Brain microvascular endothelial cell (primary cell): ENCODE measurements at regions not wholly inside any gene's neighbourhood (a gene's known extent, or its start where the extent isn't known, plus 50 kb on each side); places are given as distances from the start of the nearest gene placed in this dataset.

ENCODE experiments used
- DNase-seq: peaks from one replicate; pipeline ENCODE4 v3.0.0-alpha.2; 2020
- H3K27ac ChIP-seq: fragments of 250-450 bp; sonication (Bioruptor Pico); 2 replicates; pipeline ENCODE4 v1.5.1; 2020; ENCODE audit warnings: mild to moderate bottlenecking, moderate library complexity
- H3K27me3 ChIP-seq: fragments of 250-450 bp; sonication (Bioruptor Pico); replicated peaks from 2 replicates; pipeline ENCODE4 v1.5.1; 2020; ENCODE audit warnings: mild to moderate bottlenecking
- H3K36me3 ChIP-seq: fragments of 250-450 bp; sonication (Bioruptor Pico); replicated peaks from 2 replicates; pipeline ENCODE4 v1.5.1; 2020; ENCODE audit warnings: mild to moderate bottlenecking
- H3K4me3 ChIP-seq: 2 replicates; pipeline ENCODE4 v1.5.1; 2011; ENCODE audit warnings: low read depth, mild to moderate bottlenecking, control low read depth, low read length, moderate library complexity
- in situ Hi-C: cut with HindIII; loops from 2 replicates; pipeline ENCODE4 v1.10.0; 2017; ENCODE audit warnings: low sequenced_read_pairs, low pct_ligation_motif_present
- TF ChIP-seq, protein P1 (sequence below): IDR thresholded peaks from 2 replicates; pipeline ENCODE4 v1.5.1; 2011; ENCODE audit warnings: low read depth, mild to moderate bottlenecking, moderate library complexity, low read length, control low read depth, inconsistent platforms; ENCODE audit errors: missing control alignments

GRCh38 chr1:194394676-194395075 lies 1208.3 kb upstream of the B3GALT2 start:
- Histone ChIP-seq H3K27ac (no peak overlapping the region), H3K27me3 (no peaks in the 10 kb centered on the region), H3K4me3 (no peak overlapping the region), H3K36me3 (no peaks in the 10 kb centered on the region)
- DNase-seq: no peak
- TF ChIP-seq, protein P1, sequence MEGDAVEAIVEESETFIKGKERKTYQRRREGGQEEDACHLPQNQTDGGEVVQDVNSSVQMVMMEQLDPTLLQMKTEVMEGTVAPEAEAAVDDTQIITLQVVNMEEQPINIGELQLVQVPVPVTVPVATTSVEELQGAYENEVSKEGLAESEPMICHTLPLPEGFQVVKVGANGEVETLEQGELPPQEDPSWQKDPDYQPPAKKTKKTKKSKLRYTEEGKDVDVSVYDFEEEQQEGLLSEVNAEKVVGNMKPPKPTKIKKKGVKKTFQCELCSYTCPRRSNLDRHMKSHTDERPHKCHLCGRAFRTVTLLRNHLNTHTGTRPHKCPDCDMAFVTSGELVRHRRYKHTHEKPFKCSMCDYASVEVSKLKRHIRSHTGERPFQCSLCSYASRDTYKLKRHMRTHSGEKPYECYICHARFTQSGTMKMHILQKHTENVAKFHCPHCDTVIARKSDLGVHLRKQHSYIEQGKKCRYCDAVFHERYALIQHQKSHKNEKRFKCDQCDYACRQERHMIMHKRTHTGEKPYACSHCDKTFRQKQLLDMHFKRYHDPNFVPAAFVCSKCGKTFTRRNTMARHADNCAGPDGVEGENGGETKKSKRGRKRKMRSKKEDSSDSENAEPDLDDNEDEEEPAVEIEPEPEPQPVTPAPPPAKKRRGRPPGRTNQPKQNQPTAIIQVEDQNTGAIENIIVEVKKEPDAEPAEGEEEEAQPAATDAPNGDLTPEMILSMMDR: no peak
- in situ Hi-C loops: no loop called here

DNA sequence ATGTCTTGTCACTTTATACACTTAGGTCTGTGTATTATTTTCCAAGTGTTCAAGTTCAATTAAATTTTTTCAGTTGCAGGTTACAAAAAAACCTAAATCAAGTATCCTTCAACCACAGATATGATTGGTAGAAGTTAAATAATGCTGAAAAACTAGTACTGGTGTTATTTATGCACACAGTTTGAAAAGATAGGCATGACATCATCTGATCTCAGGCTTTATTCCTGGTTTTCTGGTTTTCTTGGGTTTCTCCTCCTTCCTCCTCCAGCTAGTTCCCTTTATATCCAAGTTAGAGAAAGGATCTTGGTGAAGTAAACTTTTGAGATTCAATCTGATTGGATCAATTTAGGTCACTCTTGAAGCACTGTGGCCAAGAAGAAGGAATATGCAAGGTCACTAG lies 1201.1 kb upstream of the B3GALT2 start:
- H3K27ac ChIP-seq: no peak overlapping the region
- no peaks in the 10 kb centered on the region for H3K27me3 ChIP-seq
- no peak for DNase-seq
- no peaks in the 10 kb centered on the region for H3K36me3 ChIP-seq
- in situ Hi-C loops: no loop called here
- no peak overlapping the region for H3K4me3 ChIP-seq
- TF ChIP-seq, protein P1: no peak

DNA sequence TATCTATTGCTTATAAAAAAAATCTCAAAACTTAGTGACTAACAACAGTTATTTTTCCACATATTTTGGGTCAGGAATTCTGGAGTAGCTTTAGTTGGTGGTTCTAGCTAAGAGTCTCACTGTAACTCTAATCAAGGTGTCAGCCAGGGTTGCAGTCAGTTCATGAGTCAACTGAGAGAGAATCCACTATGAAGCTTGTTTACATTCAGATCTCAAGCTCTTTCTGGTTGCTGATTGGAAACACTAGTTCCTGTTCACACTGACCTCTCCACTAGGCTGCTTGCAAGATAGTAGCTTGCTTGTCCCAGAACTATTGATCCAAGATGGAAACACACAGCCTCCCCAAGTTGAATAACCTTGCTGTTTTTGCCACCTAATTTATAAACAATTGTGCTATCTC lies 1192.1 kb upstream of the B3GALT2 start:
- TF ChIP-seq, protein P1: no peak
- Histone ChIP-seq H3K27ac (no peak overlapping the region), H3K4me3 (no peak overlapping the region), H3K27me3 (no peaks in the 10 kb centered on the region), H3K36me3 (no peaks in the 10 kb centered on the region)
- no peak for DNase-seq
- in situ Hi-C loops: no loop called here

DNA sequence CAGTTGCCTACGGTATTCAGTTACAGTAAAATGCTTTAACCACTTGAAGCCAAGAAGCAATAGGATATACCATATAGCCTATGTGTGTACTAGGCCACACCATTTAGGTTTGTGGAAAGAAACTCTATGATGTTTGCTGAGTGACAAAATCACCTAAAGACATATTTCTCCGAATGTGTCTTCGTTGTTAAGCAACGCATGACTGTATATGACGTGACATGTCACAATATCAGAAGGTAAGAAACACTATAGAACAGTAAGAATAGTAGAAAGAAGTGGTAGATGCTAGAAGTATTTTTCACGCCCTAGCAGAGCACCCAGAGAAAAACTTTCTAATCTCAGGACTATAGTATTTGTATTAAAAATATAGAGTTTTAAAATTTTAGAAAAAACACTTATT lies 1188.2 kb upstream of the B3GALT2 start:
- TF ChIP-seq, protein P1: no peak
- Histone ChIP-seq H3K36me3 (no peaks in the 10 kb centered on the region), H3K27me3 (no peaks in the 10 kb centered on the region), H3K27ac (no peak overlapping the region), H3K4me3 (no peak overlapping the region)
- in situ Hi-C loops: no loop called here
- no peak for DNase-seq

- TF ChIP-seq, protein P1: no peak
- DNase-seq: no peak
- no peaks in the 10 kb centered on the region for H3K36me3 ChIP-seq
- H3K27ac ChIP-seq: no peak overlapping the region
- in situ Hi-C loops: no loop called here
- no peaks in the 10 kb centered on the region for H3K27me3 ChIP-seq
- no peak overlapping the region for H3K4me3 ChIP-seq
Observed at GRCh38 chr1:194372266-194372665, 1185.9 kb upstream of the B3GALT2 start.

GRCh38 chr1:194369622-194370021 lies 1183.2 kb upstream of the B3GALT2 start:
- Histone ChIP-seq H3K27me3 (no peaks in the 10 kb centered on the region), H3K36me3 (no peaks in the 10 kb centered on the region), H3K27ac (no peak overlapping the region), H3K4me3 (no peak overlapping the region)
- TF ChIP-seq, protein P1: no peak
- no peak for DNase-seq
- in situ Hi-C loops: no loop called here
